HG02571 (cell line): ENCODE measurements at regions not wholly inside any gene's neighbourhood (a gene's known extent, or its start where the extent isn't known, plus 50 kb on each side); places are given as distances from the start of the nearest gene placed in this dataset.

ENCODE experiments used
- ATAC-seq: cut with Tn5 transposase; IDR thresholded peaks from one replicate; pipeline ENCODE4 v1.9.1; 2021; ENCODE audit warnings: mild to moderate bottlenecking, moderate library complexity; ENCODE audit not compliant: unreplicated experiment

GRCh38 chr16:73233329-73233765 is 185.4 kb upstream of the ZFHX3 start:
- ATAC-seq: no peak

GRCh38 chr16:73232555-73233328 is 184.8 kb upstream of the ZFHX3 start:
- no peak for ATAC-seq

GRCh38 chr16:73231944-73232554 is 184.1 kb upstream of the ZFHX3 start:
- ATAC-seq: no peak

- no peak for ATAC-seq
Measured at GRCh38 chr16:73231379-73231778, 183.5 kb upstream of the ZFHX3 start.

GRCh38 chr16:73230651-73231050 is 182.7 kb upstream of the ZFHX3 start:
- ATAC-seq: no peak

GRCh38 chr16:73228649-73229048 is 180.7 kb upstream of the ZFHX3 start:
- ATAC-seq: no peak

- ATAC-seq: no peak
Measured at GRCh38 chr16:73226675-73227074, 178.7 kb upstream of the ZFHX3 start.

- no peak for ATAC-seq
Measured at GRCh38 chr16:73225983-73226382, 178.1 kb upstream of the ZFHX3 start.

GRCh38 chr16:73220836-73221235 is 172.9 kb upstream of the ZFHX3 start:
- no peak for ATAC-seq

GRCh38 chr16:73219176-73219575 is 171.2 kb upstream of the ZFHX3 start:
- ATAC-seq: no peak

GRCh38 chr16:73217654-73218053 is 169.7 kb upstream of the ZFHX3 start:
- ATAC-seq: no peak

GRCh38 chr16:73216932-73217331 is 169.0 kb upstream of the ZFHX3 start:
- ATAC-seq: no peak

- no peak for ATAC-seq
Measured at GRCh38 chr16:73215678-73216377, 167.9 kb upstream of the ZFHX3 start.

GRCh38 chr16:73214825-73215677 is 167.1 kb upstream of the ZFHX3 start:
- no peak for ATAC-seq

- ATAC-seq: no peak
Measured at GRCh38 chr16:73213732-73214455, 166.0 kb upstream of the ZFHX3 start.

GRCh38 chr16:73212431-73212830 is 164.5 kb upstream of the ZFHX3 start:
- ATAC-seq: no peak

GRCh38 chr16:73210686-73211085 is 162.8 kb upstream of the ZFHX3 start:
- ATAC-seq: no peak

- no peak for ATAC-seq
Measured at GRCh38 chr16:73210084-73210483, 162.2 kb upstream of the ZFHX3 start.

- no peak for ATAC-seq
Measured at GRCh38 chr16:73209190-73209589, 161.3 kb upstream of the ZFHX3 start.

GRCh38 chr16:73206151-73206707 is 158.3 kb upstream of the ZFHX3 start:
- ATAC-seq: no peak
